Urothelium cell line (cell line): ENCODE measurements at regions not wholly inside any gene's neighbourhood (a gene's known extent, or its start where the extent isn't known, plus 50 kb on each side); places are given as distances from the start of the nearest gene placed in this dataset.
"Not testable (repeated sequence)": the region's sequence is repeated elsewhere in the genome, so short reads cannot be mapped to it uniquely, and the experiment has no call there.

Source experiments
- DNase-seq: peaks from one replicate; pipeline ENCODE4 v3.0.0; 2011; ENCODE audit warnings: low spot score, mixed read lengths
- FAIRE-seq: peaks from 2 replicates; lab custom pipeline; 2011; peaks lifted over from hg19 to GRCh38; lab: Jason Lieb, UNC

DNA sequence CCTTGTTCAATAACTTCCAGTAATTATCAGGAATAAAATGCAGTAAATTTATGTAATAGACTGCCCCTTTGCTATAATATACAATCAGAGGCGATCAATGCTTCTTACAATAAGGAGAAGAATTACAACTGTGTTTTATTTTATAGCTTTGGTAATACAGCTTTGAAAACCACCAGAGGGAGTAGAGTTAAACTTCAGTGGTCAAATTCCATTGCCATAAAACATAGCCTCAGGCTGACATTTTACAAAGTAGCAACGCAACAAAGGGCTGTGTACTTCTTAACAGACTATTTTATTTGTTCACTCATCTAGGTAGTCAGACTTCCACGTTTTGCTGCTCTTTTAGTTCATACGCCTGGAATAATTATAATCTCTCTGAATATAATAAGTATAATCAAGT lies 58.5 kb downstream of the TEX13C start:
- no peak for FAIRE-seq
- no peak for DNase-seq

DNA sequence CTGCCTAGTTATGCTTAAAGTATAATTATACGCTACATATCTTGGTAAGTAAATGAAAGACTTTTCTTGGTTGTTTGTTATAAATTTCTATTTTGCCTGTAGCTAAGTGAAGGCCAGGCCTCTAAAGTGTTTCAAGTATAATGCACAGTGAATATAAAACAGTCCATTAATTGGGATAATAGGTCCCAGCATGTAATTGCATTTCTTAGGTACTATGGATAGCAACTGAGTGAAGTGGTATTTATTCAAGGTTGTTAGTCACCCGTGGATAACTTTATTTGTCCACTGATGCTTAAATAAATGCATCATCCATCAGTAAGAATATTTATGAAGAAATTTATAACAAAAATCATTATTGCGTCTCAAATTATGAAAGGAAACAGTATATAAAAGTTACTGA lies 59.1 kb downstream of the TEX13C start:
- no peak for DNase-seq
- no peak for FAIRE-seq

DNA sequence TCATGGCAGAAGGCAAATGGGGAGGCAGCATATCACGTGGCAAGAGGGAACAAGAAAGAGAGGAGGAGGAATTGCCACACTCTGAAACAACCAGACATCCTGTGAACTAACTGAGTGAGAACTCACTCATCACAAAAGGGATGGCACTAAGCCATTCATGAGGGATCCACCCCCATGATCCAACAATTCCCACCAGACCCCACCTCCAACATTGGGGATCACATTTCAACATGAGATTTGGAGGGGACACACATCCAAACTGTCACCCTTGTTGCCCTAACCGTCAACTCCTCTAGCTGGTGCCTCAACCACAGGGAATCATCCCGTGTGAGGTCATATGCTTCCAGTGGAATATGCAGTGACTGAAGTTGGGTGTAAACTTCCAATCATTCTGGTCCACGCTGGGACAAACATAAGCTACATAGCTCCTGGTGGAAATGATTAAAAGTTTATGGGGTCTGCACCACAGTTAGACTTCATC lies 62.5 kb downstream of the TEX13C start:
- FAIRE-seq (no peak), DNase-seq (no peak)

DNA sequence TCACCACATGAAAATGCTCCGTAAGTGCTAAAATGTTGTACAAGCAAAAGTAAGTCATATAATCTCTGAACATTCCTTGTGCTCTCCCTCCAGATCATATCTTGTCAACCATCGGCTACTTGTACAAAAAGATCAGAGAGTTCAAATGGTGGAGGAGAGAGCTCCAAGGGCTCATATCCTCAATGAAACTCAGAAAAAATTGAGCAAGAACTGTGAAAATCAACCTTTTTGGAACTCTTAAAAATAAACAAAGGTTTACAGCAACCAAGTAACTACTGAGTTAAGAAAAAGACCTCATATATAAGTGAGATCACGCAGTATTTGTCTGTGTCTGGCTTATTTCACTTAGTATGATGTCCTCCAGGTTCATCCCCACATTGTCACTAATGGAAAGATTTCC lies 63.2 kb downstream of the TEX13C start:
- FAIRE-seq = no peak
- DNase-seq = no peak

DNA sequence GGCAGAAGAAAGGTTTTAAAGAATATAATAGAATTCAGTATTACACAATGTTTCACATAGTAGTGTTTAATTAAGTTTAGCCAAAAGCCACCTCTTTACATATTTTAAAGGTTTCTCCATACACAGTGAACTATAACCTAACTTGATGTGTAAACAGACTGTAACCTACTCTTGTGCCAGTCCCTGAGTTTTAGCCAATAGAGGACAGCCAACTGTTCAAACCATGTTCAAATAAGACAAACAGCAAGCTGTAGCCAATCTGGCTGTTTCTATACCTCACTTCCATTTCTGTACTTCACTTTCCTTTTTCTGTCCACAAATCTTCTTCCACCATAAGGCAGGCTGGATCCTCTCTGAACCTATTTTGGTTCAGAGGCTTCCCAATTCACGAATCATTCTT lies 65.2 kb downstream of the TEX13C start:
- FAIRE-seq (no peak), DNase-seq (no peak)

DNA sequence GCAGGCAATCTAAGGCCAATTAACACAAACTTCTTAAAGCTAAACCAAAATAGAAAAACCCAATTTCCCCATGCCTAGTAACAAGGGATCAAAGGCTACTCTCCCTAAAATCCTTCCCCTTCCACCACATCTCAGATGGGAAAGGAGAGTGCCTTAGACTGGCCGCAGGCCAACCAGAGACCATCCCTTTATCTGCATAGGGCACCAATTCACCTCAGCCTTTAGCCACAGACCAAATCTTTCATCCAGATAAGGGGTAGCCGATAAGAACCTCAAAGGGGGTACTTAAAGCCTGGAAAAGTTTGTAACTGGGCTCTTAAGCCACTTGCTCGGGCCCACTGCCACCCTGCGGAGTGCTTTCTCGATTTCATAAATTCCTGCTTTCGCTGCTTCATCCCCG lies 68.3 kb downstream of the TEX13C start:
- no peak for FAIRE-seq

DNA sequence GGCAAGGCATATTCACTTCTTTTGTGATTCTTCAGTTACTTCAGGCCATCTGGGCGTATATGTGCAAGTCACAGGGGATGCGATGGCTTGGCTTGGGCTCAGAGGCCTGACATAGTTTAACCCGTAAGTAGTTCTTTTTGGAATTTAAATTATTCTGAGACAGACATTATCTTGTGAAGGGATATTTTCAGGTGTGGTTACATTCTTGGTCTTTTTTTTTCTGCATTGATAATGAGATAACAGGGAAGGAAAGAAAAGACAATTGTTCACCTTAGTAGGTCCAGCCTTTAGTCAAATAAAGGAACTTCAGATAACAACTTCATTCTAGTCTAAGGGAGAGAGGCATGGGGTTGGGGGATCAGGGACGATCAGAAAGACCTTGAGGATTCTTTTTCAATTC lies 74.8 kb downstream of the TEX13C start:
- DNase-seq (no peak), FAIRE-seq (no peak)

More for the DNA sequence above, 68.3 kb downstream of the TEX13C start:
- DNase-seq = no peak

DNA sequence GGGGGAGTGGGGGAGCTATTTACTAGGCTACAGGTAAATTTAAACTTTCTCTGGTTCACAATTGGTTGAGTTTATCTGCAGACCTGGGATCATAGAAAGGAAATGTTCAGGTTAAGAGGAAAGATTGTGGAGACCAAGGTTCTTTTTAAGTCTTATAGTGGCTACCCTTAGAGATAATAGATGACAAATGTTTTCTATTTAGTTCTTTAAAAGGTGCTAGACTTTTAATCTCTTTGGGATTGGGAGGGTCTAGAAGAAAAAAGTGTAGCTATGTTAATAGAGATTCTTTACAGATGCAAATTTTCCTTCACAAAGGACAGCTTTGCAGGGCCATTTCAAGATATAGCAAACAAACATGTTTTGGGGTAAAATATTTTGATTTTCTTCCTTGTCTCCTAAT lies 76.0 kb downstream of the TEX13C start:
- DNase-seq = no peak
- no peak for FAIRE-seq

DNA sequence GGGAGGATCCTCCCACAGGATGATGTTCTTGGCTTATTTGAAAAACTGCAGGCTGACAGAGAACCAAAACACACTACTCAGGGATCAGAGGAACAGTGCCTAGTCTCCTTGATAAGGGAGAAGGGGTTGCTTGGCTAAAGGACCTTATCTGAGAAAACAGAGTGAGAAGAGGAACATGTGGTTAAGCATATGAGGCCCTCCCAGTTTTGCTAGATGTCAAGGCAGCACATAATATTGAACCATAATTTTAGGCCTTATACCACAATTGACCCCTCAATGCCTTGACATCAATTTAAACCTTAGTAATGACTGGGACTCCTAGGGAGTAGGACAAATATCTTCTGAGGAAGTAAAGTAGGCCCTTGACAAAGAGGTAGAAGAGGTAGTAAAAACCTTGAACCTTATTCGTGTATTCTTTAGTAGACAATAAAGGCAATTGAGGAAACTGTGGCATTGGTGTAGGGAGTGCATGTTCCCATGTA lies 79.3 kb downstream of the TEX13C start:
- FAIRE-seq (no peak), DNase-seq (no peak)

DNA sequence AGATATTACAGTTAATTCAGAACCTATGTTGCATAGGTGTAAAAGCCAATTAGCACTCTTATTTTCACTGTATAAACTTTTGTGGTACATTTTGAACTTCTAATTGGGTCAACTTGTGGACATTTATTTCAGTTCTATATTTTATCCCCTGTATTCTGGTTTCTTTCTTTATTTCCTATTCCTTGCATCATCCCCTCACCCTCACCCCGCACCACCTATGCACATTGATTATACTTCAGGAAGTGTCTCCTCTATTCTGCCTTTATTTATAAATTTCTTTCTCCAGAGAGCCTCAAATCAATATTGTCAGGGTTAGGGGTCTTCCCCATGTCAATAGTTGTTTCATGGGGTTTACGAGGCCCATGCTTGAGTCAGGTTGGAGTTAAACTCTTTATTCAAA lies 83.1 kb downstream of the TEX13C start:
- no peak for DNase-seq

DNA sequence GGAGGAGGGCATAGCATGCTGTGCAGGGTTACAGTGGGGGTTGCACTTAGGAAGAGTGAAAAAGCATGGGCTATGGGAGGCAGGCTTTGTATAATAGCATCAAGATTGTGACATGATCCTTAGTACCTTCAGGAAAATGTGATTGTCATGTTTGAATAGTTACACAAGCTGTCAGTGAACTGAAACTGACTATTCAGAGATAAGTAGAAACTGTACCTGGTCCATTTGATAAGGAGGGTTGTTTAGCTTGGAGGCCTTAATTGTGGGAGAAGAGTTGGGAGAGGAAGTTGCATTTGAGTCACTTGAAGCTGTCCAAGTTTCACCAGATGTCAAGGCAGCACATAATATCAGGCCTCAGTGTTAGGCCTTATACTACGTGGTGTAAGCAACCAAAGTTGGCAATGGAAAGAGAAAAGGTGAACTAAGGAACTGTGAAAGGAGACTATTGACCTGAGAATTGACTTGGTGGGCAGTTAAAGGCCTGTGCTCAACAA lies 85.0 kb downstream of the TEX13C start:
- DNase-seq = no peak
- FAIRE-seq = no peak

More for the DNA sequence above, 83.1 kb downstream of the TEX13C start:
- no peak for FAIRE-seq

DNA sequence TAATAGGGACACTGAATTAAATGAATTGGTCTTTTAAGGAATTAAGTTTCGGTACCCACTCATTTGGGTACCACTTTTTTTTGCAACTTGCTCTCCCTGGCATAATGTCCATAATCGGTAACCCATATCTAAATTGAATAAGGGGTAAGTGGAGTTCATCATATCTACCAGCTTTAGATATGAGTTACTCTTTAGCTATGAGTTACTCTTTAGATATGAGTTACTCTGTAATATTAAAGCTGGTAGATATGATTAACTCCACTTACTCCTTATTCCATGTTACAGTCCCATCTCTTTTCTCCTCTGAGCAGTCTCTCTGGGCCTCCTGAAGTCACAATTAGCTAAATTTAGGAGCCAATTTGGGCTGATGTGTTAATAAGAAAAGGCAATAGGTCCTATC lies 85.7 kb downstream of the TEX13C start:
- DNase-seq = no peak
- FAIRE-seq = no peak

DNA sequence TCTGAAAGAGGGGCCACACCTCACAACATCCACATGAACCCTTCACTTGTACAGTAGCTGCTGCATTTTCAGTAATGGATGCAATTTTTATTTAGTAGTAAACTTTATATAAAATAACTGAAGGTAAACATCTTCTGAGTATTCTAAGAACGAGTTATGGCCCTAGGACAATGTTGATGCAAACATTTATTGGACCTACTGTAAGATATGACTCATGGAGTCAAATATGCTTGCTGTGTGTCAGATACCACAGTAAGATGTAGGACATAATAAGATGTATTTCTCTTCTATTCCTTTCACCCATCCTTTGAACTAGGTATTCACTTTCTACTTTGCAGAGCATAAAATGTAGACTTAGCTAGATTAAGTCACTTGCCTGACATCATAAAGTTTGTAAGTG lies 87.6 kb downstream of the TEX13C start:
- FAIRE-seq (no peak), DNase-seq (no peak)

DNA sequence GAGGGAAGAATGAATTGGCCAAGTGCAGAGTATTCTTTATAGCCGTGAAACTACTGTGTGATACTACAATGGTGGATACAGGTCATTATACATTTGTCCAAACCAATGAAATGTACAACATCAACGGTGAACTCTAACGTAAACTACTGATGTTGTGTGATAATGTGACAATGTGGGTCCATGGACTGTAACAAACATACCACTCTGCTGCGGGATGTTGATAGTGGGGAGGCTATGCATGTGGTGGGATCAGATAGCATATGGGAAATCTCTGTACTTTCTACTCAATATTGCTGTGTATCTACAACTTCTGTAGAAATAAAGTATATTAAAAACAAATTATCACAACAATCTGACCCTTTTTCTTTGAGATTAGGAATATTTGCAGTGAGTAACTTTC lies 101.1 kb downstream of the TEX13C start:
- no peak for FAIRE-seq
- no peak for DNase-seq

DNA sequence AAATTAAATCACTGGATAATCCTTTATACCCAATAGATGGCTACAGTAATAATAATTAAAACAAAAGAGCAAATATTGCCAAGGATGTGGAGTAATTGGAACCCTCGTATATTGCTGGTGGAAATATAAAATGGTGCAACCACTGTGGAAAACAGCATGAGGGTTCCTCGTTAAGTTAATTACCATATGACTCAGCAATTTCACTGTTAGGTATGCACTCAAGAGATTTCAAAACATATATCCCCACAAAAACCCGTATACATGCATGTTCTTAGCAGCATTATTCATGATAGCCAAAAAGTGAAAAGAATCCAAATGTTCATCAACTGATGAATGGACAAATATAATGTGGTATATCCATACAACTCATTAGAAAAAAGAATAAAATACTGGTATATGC lies 103.3 kb downstream of the TEX13C start:
- FAIRE-seq (no peak), DNase-seq (no peak)

DNA sequence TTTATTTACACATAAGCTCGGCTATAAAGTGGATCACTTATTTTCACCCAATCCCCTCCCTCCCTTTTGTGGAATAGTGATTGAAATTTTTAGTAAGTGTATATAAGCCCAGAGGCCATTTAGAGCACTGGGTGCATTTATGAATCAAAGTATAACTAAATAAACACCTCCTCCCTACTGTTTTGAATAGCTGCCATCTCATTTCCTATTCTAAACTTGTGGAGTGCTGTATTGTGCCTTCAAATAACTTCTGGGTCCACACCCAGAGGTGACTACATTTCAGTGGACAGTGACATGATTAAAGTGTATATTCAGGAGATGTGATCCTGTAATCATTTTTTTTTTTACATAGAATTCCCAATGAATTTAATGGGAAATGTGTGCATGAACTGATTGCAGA lies 104.9 kb downstream of the TEX13C start:
- no peak for FAIRE-seq
- DNase-seq = no peak

DNA sequence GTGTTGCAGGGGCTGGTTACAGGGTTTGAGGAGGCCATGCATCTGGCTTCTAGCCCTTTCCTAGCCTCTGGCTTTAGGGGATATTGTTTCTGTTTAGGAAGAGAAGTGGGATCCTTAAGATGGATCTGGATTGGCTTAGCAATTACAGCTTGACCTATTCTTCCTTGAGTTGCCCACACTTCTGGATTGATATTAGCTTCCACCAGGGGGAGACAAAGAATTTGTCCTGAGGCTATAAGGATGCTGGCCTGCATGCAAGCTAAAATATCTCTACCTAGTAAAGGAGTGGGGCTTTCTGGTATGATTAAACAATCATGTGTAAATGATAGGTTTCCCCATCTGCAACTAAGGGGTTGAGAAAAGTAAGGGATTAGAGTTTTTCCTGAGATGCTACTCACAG lies 117.2 kb downstream of the TEX13C start:
- FAIRE-seq (no peak), DNase-seq (peak; percentile 0)

DNA sequence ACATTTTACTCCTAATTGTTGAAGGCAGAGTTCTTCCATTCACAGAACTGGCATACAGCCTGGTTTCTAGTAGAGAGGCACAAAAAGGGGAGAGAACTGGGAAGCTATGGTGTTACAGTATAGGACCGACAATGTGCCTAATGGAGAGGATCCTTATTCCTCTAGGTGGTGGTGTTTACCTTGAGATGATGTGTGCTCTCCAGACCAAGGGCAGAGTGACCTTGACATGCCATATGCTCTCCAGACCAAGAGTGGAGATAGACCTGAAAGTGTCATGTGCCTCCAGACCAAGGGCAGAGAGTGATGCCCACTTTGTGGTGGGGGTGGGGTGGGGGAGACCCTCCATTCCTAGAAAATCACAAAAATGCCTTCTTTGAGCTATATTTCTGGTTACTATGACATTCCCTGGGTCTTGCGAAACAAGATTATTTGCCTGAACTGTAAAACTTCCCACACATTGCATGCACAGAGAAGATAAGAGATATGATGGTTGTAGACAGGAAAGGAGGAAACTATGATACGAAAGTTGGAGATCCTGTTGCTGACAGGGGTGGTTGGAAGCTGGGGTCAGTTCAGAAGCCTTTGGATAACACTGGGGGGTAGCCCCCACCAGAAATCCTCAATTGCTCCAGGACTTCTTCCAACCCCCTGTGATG lies 119.7 kb downstream of the TEX13C start:
- no peak for FAIRE-seq
- DNase-seq = no peak

DNA sequence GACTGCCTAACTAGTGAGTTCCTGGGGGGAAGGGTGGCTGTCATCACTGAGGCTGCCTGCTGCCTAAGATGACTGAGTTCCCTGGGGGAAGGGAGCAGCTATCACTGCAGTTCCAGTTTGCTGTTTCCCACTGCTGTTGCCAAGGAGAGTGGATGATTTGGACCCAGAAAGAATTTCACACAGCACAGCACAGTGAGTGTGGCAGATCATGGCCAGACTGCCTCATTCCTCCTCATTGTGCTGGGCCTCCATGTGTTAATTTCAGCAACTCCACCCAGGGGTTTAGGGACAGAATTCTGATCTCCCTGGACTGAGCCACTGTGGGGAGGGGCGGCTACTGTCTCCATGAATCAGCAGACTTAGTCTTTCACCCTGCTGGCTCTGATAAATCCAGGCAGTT lies 125.0 kb downstream of the TEX13C start:
- no peak for FAIRE-seq
- DNase-seq = no peak

DNA sequence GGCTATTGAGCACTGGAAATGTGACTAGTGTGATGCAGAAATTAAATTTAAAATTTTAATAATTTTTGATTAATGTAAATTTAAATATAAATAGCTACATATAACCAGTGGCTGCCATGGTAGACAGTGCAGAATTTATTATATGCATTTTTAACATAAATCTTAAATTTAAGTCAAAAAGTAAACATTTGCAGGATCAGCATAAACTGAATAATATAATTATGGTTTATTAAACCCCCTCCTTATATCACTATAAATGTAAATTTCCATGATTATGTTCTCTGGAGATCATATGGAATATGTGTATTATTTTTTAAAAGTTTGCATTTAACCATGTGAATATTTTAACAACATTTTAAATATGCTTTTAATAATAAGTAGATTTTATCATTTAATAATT lies 155.8 kb downstream of the TEX13C start:
- FAIRE-seq (no peak), DNase-seq (no peak)

DNA sequence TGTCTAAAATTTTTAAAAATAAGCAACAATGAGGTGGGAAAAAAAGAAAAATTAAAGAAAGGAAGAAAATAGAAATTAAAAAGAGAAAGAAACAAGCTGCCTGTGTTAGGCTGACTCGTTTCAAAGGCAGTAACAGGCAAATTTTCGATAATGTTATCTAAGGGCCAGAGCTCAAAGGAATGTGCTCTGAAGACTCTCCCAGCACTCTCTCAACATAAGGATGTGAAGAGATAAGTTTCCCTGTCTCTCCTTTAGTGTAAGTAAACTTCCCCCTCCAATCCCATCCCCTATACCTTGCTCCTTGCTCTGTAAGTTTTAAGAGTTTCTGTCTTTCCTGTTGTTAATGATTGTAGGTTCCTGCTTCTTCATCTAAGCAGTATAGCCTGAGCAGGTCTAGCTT lies 172.8 kb downstream of the TEX13C start:
- DNase-seq = no peak
- no peak for FAIRE-seq

DNA sequence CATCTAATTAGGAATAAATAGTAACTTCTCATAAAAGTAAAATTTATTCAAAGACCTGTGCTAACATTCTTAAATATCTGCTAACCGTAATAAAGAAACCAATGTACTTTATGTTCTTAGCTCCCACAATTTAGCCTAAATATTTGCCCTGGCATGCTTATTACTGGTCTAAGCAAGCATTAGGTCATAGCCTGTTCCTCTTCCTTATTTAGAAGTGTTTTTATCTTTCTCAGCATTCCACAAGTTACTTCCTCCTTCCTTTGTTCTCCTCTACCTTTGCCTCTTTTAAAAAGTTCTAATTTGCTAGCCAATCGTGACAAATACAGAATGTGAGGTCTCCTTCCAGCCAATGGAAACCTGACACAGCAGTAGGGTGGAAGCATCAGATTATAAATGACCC lies 173.3 kb downstream of the TEX13C start:
- not testable (repeated sequence) for DNase-seq, FAIRE-seq

DNA sequence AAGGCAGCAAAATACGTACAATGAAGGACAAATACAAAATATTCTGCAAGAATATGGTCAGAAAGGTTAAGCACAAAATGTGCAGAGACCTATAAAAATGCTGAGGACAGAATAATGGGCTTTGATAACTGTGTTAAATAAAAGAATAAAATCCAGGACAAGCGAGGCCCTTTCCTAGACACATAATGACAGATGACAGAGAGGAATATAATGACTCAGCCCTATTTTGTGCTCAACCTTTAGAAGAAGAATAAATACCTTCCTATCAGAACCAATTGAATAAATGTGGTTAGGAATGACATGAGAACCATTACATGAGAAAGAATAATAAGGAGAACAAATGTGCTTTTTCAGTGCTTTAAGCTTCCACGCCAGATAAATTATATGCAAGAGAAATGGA lies 178.0 kb downstream of the TEX13C start:
- no peak for DNase-seq
- FAIRE-seq = no peak
